ENCODE measurements at regions not wholly inside any gene's neighbourhood (a gene's known extent, or its start where the extent isn't known, plus 50 kb on each side); places are given as distances from the start of the nearest gene placed in this dataset.

- no peak for TF ChIP-seq CHD2 (IDR thresholded peaks at IDR 0.05; ENCODE audit: low read length, partially characterized antibody)
- TF ChIP-seq CTCF (IDR thresholded peaks at IDR 0.05), result no peak
- TF ChIP-seq NPAS2 (CRISPR knock-in tag; IDR thresholded peaks at IDR 0.05; ENCODE audit: borderline replicate concordance), result no peak
These were observed 94.1 kb downstream of the FSCB start (continued) for GRCh38 chr14:44412858-44413569.

DNA sequence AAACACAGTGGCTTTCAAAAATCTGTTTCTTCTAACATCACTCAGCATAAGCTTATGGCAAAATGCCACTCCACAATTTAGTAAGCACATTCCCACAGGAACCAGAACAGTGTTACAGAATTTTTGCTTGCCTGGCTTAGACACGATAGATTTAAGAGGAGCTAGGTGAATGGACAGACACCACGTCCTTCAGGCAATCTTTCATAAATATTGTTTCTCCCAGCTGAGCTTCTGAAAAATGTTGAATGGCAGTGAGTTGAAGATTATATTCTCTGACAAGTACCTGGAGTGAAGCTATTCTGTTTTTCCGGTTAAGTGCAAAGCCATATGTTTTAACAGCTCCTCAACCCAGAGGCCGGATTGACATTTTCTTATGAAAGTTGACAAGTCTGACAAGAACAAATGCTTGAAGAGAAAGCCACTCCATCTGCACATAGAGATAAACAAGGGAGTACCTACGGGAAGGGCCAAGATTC is 102.0 kb downstream of the FSCB start:
- ChIA-PET CTCF (no interaction called here), POLR2A (no interaction called here)
- 26% methylated on average over 5 of the region's 5 CpGs for WGBS (ENCODE audit: missing lambda C conversion rate)
- FAIRE-seq (no peak), DNase-seq (ENCODE audit: low read depth in 1 of 2, low spot score in 1 of 2) (no peak), ATAC-seq (no peak)
- TF ChIP-seq ZNF302 (CRISPR knock-in tag; IDR thresholded peaks at IDR 0.05) (no peak), TFCP2L1 (CRISPR knock-in tag; IDR thresholded peaks at IDR 0.05) (no peak), FOSB (CRISPR knock-in tag; IDR thresholded peaks at IDR 0.05) (no peak), EP300 (IDR thresholded peaks at IDR 0.05) (no peak), RCOR1 (IDR thresholded peaks at IDR 0.05; ENCODE audit: low read depth, low read length) (no peak), USF2 (IDR thresholded peaks at IDR 0.05) (no peak), HES2 (IDR thresholded peaks at IDR 0.05) (no peak), KDM5A (IDR thresholded peaks at IDR 0.05) (no peak), ZC3H11A (IDR thresholded peaks at IDR 0.05) (no peak), RARB (CRISPR knock-in tag; IDR thresholded peaks at IDR 0.05) (no peak), POLR2A (IDR thresholded peaks at IDR 0.05; ENCODE audit: low read length) (no peak), SREBF2 (IDR thresholded peaks at IDR 0.05) (no peak), FOSL2 (IDR thresholded peaks at IDR 0.05) (no peak), FOSL2 (CRISPR knock-in tag; IDR thresholded peaks at IDR 0.05) (no peak), CBX8 (IDR thresholded peaks at IDR 0.05) (no peak), CHD2 (IDR thresholded peaks at IDR 0.05; ENCODE audit: low read length, partially characterized antibody) (no peak), MAZ (IDR thresholded peaks at IDR 0.05; ENCODE audit: borderline replicate concordance, low read depth, low read length) (no peak), NFE2L2 (conservative IDR thresholded peaks at IDR 0.05; ENCODE audit: low read length) (no peak)
- TF ChIP-seq, protein P1, sequence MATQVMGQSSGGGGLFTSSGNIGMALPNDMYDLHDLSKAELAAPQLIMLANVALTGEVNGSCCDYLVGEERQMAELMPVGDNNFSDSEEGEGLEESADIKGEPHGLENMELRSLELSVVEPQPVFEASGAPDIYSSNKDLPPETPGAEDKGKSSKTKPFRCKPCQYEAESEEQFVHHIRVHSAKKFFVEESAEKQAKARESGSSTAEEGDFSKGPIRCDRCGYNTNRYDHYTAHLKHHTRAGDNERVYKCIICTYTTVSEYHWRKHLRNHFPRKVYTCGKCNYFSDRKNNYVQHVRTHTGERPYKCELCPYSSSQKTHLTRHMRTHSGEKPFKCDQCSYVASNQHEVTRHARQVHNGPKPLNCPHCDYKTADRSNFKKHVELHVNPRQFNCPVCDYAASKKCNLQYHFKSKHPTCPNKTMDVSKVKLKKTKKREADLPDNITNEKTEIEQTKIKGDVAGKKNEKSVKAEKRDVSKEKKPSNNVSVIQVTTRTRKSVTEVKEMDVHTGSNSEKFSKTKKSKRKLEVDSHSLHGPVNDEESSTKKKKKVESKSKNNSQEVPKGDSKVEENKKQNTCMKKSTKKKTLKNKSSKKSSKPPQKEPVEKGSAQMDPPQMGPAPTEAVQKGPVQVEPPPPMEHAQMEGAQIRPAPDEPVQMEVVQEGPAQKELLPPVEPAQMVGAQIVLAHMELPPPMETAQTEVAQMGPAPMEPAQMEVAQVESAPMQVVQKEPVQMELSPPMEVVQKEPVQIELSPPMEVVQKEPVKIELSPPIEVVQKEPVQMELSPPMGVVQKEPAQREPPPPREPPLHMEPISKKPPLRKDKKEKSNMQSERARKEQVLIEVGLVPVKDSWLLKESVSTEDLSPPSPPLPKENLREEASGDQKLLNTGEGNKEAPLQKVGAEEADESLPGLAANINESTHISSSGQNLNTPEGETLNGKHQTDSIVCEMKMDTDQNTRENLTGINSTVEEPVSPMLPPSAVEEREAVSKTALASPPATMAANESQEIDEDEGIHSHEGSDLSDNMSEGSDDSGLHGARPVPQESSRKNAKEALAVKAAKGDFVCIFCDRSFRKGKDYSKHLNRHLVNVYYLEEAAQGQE (IDR thresholded peaks at IDR 0.05), result no peak
- H3K4me1 ChIP-seq, result no peaks in the 10 kb centered on the region
- H3K27ac ChIP-seq, result no peak overlapping the region
- no peak overlapping the region for H3K4me3 ChIP-seq
- H3K4me2 ChIP-seq, result no peak overlapping the region
- no peaks in the 10 kb centered on the region for H3K9me3 ChIP-seq
